Cardiac fibroblast (primary cell): ENCODE measurements at regions not wholly inside any gene's neighbourhood (a gene's known extent, or its start where the extent isn't known, plus 50 kb on each side); places are given as distances from the start of the nearest gene placed in this dataset.

ENCODE experiments used
- DNase-seq, 2 donors: peaks; one replicate each; pipeline versions ENCODE4 v3.0.0 to v3.0.0-alpha.2; 2010; ENCODE audit warnings: low read depth in 2 of 2
- H3K4me3 ChIP-seq, 2 donors: replicated peaks in 1 of 2; 1 replicate in 1 of 2; 2 replicates in 1 of 2; pipeline ENCODE4 v1.5.1; 2011; ENCODE audit warnings: low read depth in 2 of 2, low read length in 2 of 2, mild to moderate bottlenecking in 2 of 2, moderate library complexity in 1 of 2
- TF ChIP-seq, protein P1 (sequence below): IDR thresholded peaks from one replicate; pipeline ENCODE4 v1.5.1; 2011; ENCODE audit warnings: low read depth, mild to moderate bottlenecking, low read length, inconsistent platforms

DNA sequence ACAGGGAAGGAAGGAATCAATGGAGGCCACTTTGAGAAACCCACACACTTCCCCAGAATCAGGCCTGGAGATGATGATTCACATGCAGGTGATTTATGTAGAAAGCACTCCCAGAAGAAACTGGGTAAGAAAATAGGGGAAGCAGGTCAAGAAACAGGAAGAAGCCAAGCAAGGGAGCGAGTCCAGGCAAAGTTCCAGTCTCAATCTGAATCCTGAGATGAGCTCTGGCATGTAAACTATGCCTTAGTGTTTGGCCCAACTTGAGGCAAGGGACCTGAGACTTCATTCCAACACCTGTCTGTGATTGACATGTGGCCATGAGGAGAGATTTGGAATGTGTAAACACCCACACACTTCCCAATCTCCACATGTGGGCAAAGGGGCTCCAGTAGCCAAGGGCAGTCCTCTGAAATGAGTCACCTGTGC is 61.6 kb upstream of the CTNNB1 start:
- no peak for DNase-seq
- TF ChIP-seq, protein P1, sequence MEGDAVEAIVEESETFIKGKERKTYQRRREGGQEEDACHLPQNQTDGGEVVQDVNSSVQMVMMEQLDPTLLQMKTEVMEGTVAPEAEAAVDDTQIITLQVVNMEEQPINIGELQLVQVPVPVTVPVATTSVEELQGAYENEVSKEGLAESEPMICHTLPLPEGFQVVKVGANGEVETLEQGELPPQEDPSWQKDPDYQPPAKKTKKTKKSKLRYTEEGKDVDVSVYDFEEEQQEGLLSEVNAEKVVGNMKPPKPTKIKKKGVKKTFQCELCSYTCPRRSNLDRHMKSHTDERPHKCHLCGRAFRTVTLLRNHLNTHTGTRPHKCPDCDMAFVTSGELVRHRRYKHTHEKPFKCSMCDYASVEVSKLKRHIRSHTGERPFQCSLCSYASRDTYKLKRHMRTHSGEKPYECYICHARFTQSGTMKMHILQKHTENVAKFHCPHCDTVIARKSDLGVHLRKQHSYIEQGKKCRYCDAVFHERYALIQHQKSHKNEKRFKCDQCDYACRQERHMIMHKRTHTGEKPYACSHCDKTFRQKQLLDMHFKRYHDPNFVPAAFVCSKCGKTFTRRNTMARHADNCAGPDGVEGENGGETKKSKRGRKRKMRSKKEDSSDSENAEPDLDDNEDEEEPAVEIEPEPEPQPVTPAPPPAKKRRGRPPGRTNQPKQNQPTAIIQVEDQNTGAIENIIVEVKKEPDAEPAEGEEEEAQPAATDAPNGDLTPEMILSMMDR, result no peak

DNA sequence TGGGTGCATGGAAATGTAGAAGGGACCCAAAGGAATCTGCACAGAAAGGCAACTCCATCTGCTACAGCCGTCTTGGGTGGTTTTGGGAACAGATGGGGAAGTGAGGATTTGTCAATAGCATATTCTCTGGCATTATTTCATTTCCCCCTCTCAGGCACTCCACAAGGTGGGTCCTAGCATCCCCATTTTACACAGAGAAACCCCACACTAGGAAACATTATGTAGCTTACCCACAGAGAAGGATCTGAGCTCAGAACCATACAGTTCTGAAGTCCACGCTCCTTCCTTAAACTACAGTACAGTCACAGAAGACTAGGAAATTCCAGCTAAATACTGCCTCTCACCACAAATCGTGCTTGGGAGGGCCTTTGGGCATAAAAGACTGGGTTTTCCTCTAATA is 61.2 kb upstream of the CTNNB1 start:
- H3K4me3 ChIP-seq, result no peak overlapping the region
- TF ChIP-seq, protein P1, result no peak
- no peak for DNase-seq

More for the DNA sequence above, 61.6 kb upstream of the CTNNB1 start:
- H3K4me3 ChIP-seq, result no peak overlapping the region

DNA sequence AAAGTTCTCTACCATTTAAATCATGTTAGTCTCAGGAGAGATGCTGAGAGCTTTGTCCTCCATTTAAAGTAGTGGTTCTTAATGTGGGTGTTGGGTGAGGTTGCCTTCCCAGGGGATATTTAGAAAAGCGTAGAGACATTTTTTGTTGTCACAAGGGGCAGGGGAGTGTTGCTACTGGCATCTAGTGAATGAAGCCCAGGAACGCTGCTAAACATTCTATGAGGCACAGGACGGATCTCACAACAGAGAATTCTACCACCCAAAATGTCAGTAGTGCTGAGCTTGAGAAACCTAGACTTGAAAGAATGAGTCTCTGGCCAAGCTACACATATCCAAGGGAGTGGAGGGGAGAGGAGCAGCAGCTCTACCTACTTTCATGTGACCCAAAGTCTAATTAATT is 60.7 kb upstream of the CTNNB1 start:
- DNase-seq, result no peak
- H3K4me3 ChIP-seq, result no peak overlapping the region
- TF ChIP-seq, protein P1, result no peak

DNA sequence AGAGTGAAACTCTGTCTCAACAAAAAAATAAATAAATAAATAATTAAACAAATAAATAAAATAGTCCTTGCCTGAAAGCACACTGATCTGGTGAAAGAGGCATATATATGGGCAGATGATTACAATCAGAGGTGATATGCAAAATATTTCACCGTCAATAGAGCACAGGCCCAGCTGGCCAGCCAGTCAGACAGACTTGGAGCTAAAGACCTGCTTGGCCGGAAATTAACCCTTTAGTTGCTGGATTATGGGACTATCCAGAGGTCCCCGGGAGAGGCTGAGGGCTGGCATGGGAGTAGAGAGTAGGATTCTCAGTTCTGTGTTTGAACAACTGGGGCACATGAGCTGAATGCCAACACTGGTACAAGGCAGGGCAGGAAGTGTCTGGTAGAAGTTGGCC is 59.1 kb upstream of the CTNNB1 start:
- DNase-seq, result no peak
- H3K4me3 ChIP-seq, result no peak overlapping the region
- TF ChIP-seq, protein P1, result no peak

DNA sequence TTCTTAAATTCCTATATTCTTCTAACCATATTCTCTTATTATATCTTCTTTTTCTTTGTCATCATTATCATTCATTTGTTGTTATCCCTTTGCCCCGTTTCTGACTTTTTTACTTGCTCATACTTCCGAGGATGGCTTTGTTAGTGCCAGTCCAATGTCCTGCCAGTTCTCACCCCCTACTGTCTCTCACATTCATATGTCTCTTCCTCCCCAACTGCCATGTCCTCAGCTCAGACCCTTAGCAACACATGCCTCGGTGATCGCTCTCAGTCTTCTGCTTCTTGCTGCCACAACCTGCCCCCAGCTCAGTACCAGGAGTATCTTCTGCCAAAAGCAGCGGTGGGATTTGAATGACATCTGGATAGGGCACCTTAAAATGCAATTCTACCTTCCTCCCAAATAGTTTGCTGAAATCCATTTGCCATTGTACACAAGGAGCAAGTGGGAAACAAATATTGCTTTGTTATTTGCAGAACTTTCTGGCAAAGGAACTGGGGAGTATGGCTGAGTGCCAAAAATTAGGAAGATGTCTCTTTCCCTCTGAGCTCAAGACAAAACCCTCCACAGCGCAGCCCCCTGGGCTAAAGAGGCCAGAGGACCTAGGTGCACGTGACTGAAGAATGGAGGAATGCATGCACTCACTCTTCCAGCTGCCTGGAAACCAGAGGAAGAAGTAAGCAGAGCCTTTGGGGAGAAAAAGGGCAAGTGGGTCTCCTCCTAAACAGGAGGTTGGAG is 57.7 kb upstream of the CTNNB1 start:
- no peak overlapping the region for H3K4me3 ChIP-seq
- TF ChIP-seq, protein P1, result no peak
- DNase-seq, result no peak

DNA sequence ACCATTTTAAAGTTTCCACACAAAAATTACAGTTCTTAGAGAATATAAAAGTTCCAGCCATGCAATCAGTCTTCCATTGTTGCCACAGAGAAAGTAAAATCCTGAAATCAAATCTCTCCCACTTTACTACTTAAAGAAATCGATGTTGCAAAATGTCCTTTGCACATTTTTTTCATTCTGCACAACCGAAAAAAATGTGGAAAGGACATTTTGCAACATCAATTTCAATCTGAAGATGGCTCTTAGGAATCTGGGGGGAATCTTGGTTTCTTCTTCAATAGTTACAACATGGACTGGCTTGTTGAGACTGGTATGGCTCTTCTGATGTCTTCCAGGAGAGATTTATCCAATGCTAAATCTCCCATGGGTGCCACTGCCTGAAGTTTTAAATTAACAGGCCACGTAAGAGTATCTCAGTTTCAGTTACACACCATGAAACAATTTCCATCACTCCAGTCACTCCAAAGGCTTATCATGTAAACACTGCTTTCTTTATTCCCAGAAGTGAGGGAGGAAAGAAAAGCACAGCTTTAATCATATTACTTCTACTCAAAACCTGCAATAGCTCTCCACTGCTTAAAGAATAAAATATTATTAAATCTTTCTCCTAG is 55.8 kb upstream of the CTNNB1 start:
- TF ChIP-seq, protein P1, result no peak
- no peak overlapping the region for H3K4me3 ChIP-seq
- no peak for DNase-seq
